Lower leg skin (tissue), 4 donors: ENCODE measurements at regions not wholly inside any gene's neighbourhood (a gene's known extent, or its start where the extent isn't known, plus 50 kb on each side); places are given as distances from the start of the nearest gene placed in this dataset.
"Not testable (repeated sequence)": the region's sequence is repeated elsewhere in the genome, so short reads cannot be mapped to it uniquely, and the experiment has no call there.

Experiments used
- DNase-seq, 2 donors: peaks; one replicate each; pipeline ENCODE4 v3.0.0-alpha.2; 2019; ENCODE audit warnings: low spot score in 2 of 2
- H3K4me3 ChIP-seq: fragments of 200-600 bp; sonication (generic); 2 replicates; pipeline ENCODE4 v1.5.1; 2017; ENCODE audit warnings: mild to moderate bottlenecking, low read depth; ENCODE audit not compliant: poor library complexity, severe bottlenecking
- CTCF ChIP-seq, 3 donors: fragments of 450-650 bp; IDR thresholded peaks; one replicate each; pipeline ENCODE4 v1.5.1; 2016; ENCODE audit warnings: antibody characterized with exemption in 3 of 3, mild to moderate bottlenecking in 3 of 3, moderate library complexity in 2 of 3
- POLR2A ChIP-seq, 2 donors: fragments of 450-650 bp; IDR thresholded peaks; one replicate each; pipeline ENCODE4 v1.6.1; 2016 to 2017; ENCODE audit warnings: antibody characterized with exemption in 2 of 2, mild to moderate bottlenecking in 1 of 2, moderate library complexity in 1 of 2
- WGBS, 2 donors: methylation state at CpG; one replicate each; pipeline ENCODE4 v1.1.5; 2018; 5-methylcytosine and 5-hydroxymethylcytosine counted together
- intact Hi-C: fragments of 100-400 bp; cut with DNase I; formaldehyde crosslinking; loops from one replicate; pipeline ENCODE4 v1.15.0; 2023; ENCODE audit warnings: low total_unique reads

- intact Hi-C loops, result loop anchor here (5.0 kb wide), 1 partner anchor 86 kb away; the partner anchor contains the start of gene HUNK
- no peak for DNase-seq
- TF ChIP-seq POLR2A (IDR thresholded peaks at IDR 0.05), result no peak
- no peak for TF ChIP-seq CTCF (IDR thresholded peaks at IDR 0.05)
- H3K4me3 ChIP-seq, result no peak overlapping the region
- 55 to 66% methylated on average over 4 of the region's 4 CpGs for WGBS, 2 donors
These were observed 54.4 kb upstream of the SCAF4 start for GRCh38 chr21:31786164-31786920.

- peak; percentile 66 to 89 for DNase-seq
- not testable (repeated sequence) for H3K4me3 ChIP-seq
- intact Hi-C loops, result loop anchor here (5.0 kb wide), 1 partner anchor 87 kb away; the partner anchor contains the start of gene HUNK
- 51 to 54% methylated on average over 11 of the region's 11 CpGs for WGBS, 2 donors
These were observed 53.6 kb upstream of the SCAF4 start for GRCh38 chr21:31785237-31786163.

- intact Hi-C loops, result no loop called here
- no peak for TF ChIP-seq POLR2A (IDR thresholded peaks at IDR 0.05)
- no peak for TF ChIP-seq CTCF (IDR thresholded peaks at IDR 0.05)
- H3K4me3 ChIP-seq, result no peak overlapping the region
- 5 to 7% methylated on average over 3 of the region's 3 CpGs for WGBS, 2 donors
- peak in 1 of 2 donors; percentile 57 for DNase-seq
These were observed 49.8 kb upstream of the SCAF4 start for GRCh38 chr21:31781737-31782136.
